Mammary epithelial cell (primary cell): ENCODE measurements at regions not wholly inside any gene's neighbourhood (a gene's known extent, or its start where the extent isn't known, plus 50 kb on each side); places are given as distances from the start of the nearest gene placed in this dataset.

Source experiments
- EZH2 ChIP-seq: IDR thresholded peaks from 2 replicates; pipeline ENCODE4 v1.6.1; 2012; ENCODE audit warnings: low read length, inconsistent platforms, borderline replicate concordance
- TF ChIP-seq, protein P1 (sequence below), 2 donors: IDR thresholded peaks in 1 of 2; conservative IDR thresholded peaks in 1 of 2; 2 replicates each; pipeline ENCODE4 v1.5.1; 2011 to 2012; ENCODE audit warnings: inconsistent platforms in 2 of 2, low read length in 2 of 2, mild to moderate bottlenecking in 2 of 2, control low read depth in 1 of 2, low read depth in 1 of 2; ENCODE audit not compliant: insufficient read depth in 1 of 2; ENCODE audit errors: extremely low read depth in 1 of 2

GRCh38 chr6:15082708-15083107 is 163.2 kb upstream of the JARID2 start:
- TF ChIP-seq, protein P1, sequence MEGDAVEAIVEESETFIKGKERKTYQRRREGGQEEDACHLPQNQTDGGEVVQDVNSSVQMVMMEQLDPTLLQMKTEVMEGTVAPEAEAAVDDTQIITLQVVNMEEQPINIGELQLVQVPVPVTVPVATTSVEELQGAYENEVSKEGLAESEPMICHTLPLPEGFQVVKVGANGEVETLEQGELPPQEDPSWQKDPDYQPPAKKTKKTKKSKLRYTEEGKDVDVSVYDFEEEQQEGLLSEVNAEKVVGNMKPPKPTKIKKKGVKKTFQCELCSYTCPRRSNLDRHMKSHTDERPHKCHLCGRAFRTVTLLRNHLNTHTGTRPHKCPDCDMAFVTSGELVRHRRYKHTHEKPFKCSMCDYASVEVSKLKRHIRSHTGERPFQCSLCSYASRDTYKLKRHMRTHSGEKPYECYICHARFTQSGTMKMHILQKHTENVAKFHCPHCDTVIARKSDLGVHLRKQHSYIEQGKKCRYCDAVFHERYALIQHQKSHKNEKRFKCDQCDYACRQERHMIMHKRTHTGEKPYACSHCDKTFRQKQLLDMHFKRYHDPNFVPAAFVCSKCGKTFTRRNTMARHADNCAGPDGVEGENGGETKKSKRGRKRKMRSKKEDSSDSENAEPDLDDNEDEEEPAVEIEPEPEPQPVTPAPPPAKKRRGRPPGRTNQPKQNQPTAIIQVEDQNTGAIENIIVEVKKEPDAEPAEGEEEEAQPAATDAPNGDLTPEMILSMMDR (conservative IDR thresholded peaks at IDR 0.05 in 1 of 2, IDR thresholded peaks at IDR 0.05 in 1 of 2; ENCODE audit: extremely low read depth in 1 of 2, insufficient read depth in 1 of 2, low read depth in 1 of 2, low read length in 2 of 2) = no peak
- no peak for TF ChIP-seq EZH2
